ENCODE measurements at regions not wholly inside any gene's neighbourhood (a gene's known extent, or its start where the extent isn't known, plus 50 kb on each side); places are given as distances from the start of the nearest gene placed in this dataset.
A peak's percentile ranks its signal among the peaks of the same experiment; 100 is the strongest.

- no peak for DNase-seq (ENCODE audit: low spot score)
- no peak for ATAC-seq (ENCODE audit: low FRiP score)
- TF ChIP-seq CTCF (IDR thresholded peaks at IDR 0.05), result no peak
Observed at GRCh38 chr2:203813684-203814083, 53.9 kb upstream of the CTLA4 start.

GRCh38 chr2:203814661-203815540 is 52.7 kb upstream of the CTLA4 start:
- peak in 1 of 3 donors; percentile 11 for TF ChIP-seq CTCF (IDR thresholded peaks at IDR 0.05)
- ATAC-seq (ENCODE audit: low FRiP score) (peak; percentile 86), DNase-seq (ENCODE audit: low spot score) (no peak)

GRCh38 chr2:203815541-203815898 is 52.1 kb upstream of the CTLA4 start:
- no peak for TF ChIP-seq CTCF (IDR thresholded peaks at IDR 0.05)
- ATAC-seq (ENCODE audit: low FRiP score), result no peak
- no peak for DNase-seq (ENCODE audit: low spot score)

- ATAC-seq (ENCODE audit: low FRiP score) (no peak), DNase-seq (ENCODE audit: low spot score) (no peak)
- TF ChIP-seq CTCF (IDR thresholded peaks at IDR 0.05), result no peak
Observed at GRCh38 chr2:203817147-203817546, 50.4 kb upstream of the CTLA4 start.

Data from omental fat pad (tissue), 3 donors.